ENCODE measurements at regions not wholly inside any gene's neighbourhood (a gene's known extent, or its start where the extent isn't known, plus 50 kb on each side); places are given as distances from the start of the nearest gene placed in this dataset.

DNA sequence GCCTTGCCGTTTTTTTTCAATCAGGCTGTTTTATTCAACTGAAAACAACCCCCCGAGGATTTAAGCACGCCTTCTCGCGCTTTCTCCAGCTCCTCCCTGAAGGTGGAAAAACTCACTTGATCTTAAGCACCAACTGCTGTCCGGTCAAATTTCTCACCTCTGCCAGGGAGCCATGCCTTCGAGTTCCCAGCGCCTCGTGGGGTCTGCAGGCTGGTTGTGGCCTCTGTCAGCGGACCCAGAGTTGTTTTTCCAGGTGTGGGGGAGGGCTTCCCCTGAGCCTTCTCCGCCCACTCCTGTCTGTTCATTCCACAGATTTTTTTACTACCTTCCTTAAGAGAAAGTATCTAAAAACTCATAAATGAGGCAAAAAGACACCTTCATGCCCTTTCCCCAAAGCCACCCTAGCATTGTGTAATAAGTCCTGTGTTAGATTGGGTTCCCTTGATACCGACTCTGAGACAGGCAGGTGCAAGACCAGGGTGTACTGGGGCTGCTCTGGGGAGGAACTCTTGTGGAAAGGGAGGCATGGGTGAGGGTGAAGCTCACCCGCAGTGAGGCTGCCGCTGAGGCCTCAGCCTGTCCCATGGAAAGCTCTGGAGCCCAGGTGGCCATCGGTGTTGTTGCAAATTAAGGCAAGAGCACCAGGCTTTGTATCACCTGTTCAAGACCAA lies 101.6 kb downstream of the AXIN2 start:
- Histone ChIP-seq H3K9me3 (ENCODE audit: control insufficient read depth in 5 of 5, low read length in 5 of 5) (no peaks in the 10 kb centered on the region), H3K4me3 (ENCODE audit: low read depth in 1 of 5, low read length in 5 of 5) (no peak overlapping the region), H3K36me3 (ENCODE audit: control insufficient read depth in 5 of 5, insufficient read depth in 5 of 5, low read length in 5 of 5) (no peaks in the 10 kb centered on the region), H3K9ac (ENCODE audit: low read length in 5 of 5) (no peak overlapping the region), H3K4me1 (ENCODE audit: control insufficient read depth in 5 of 5, insufficient read depth in 5 of 5, low read length in 5 of 5) (peaks cover 0 to 42% (median 28%) of the 10 kb centered on the region in 5 donors), H3K27me3 (ENCODE audit: control insufficient read depth in 5 of 5, insufficient read depth in 4 of 5, low read length in 5 of 5) (peaks cover 0 to 2% (median 0%) of the 10 kb centered on the region in 5 donors), H3K27ac (ENCODE audit: low read depth, low read length) (no peak overlapping the region)

DNA sequence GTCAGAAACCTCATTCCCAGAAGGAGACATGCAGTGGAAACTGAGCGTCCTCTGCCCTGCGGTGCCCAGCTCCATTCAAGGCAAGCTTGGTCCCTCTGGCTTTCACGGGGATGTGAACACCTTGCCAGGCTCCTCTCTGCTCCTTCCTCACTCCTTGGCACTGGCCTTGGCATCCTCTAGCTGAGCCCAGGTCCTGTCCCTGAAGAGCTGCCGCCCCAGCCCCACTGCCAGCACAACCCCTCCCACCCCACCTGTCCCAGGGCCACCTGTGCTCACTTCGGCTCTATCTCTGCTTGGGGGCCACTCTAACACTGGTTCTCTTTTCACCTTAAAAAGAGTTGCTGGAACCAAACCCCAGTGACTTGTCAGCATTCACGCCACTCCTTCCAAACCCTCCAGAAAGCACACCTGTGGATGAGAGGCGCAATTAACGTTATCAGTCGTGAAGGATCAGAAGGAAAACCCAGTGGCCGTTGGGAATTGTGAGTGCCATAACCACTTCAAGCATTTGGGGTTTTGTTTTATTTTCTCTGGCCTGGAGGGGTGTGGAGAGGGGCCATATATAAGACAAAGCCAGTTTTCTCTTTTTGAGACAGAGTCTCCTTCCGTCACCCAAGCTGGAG lies 103.7 kb downstream of the AXIN2 start:
- H3K9me3 ChIP-seq (ENCODE audit: control insufficient read depth in 5 of 5, low read length in 5 of 5) = no peaks in the 10 kb centered on the region
- H3K27ac ChIP-seq (ENCODE audit: low read depth, low read length) = no peak overlapping the region
- no peak overlapping the region for H3K9ac ChIP-seq (ENCODE audit: low read length in 5 of 5)
- H3K27me3 ChIP-seq (ENCODE audit: control insufficient read depth in 5 of 5, insufficient read depth in 4 of 5, low read length in 5 of 5) = peaks cover 0 to 2% (median 0%) of the 10 kb centered on the region in 5 donors
- H3K4me1 ChIP-seq (ENCODE audit: control insufficient read depth in 5 of 5, insufficient read depth in 5 of 5, low read length in 5 of 5) = peaks cover 0 to 34% (median 21%) of the 10 kb centered on the region in 5 donors
- H3K36me3 ChIP-seq (ENCODE audit: control insufficient read depth in 5 of 5, insufficient read depth in 5 of 5, low read length in 5 of 5) = no peaks in the 10 kb centered on the region
- H3K4me3 ChIP-seq (ENCODE audit: low read depth in 1 of 5, low read length in 5 of 5) = no peak overlapping the region

- peak overlapping the region; percentile 65 for H3K27ac ChIP-seq (ENCODE audit: low read depth, low read length)
- H3K36me3 ChIP-seq (ENCODE audit: control insufficient read depth in 5 of 5, insufficient read depth in 5 of 5, low read length in 5 of 5) = no peaks in the 10 kb centered on the region
- no peak overlapping the region for H3K4me3 ChIP-seq (ENCODE audit: low read depth in 1 of 5, low read length in 5 of 5)
- peaks cover 0 to 2% (median 0%) of the 10 kb centered on the region in 5 donors for H3K27me3 ChIP-seq (ENCODE audit: control insufficient read depth in 5 of 5, insufficient read depth in 4 of 5, low read length in 5 of 5)
- H3K9ac ChIP-seq (ENCODE audit: low read length in 5 of 5) = no peak overlapping the region
- H3K9me3 ChIP-seq (ENCODE audit: control insufficient read depth in 5 of 5, low read length in 5 of 5) = no peaks in the 10 kb centered on the region
- peaks cover 0 to 34% (median 21%) of the 10 kb centered on the region in 5 donors for H3K4me1 ChIP-seq (ENCODE audit: control insufficient read depth in 5 of 5, insufficient read depth in 5 of 5, low read length in 5 of 5)
Measured at GRCh38 chr17:65457183-65457582, 104.3 kb downstream of the AXIN2 start.

GRCh38 chr17:65456368-65457151 lies 104.9 kb downstream of the AXIN2 start:
- Histone ChIP-seq H3K9me3 (ENCODE audit: control insufficient read depth in 5 of 5, low read length in 5 of 5) (no peaks in the 10 kb centered on the region), H3K9ac (ENCODE audit: low read length in 5 of 5) (no peak overlapping the region), H3K4me3 (ENCODE audit: low read depth in 1 of 5, low read length in 5 of 5) (no peak overlapping the region), H3K36me3 (ENCODE audit: control insufficient read depth in 5 of 5, insufficient read depth in 5 of 5, low read length in 5 of 5) (no peaks in the 10 kb centered on the region), H3K4me1 (ENCODE audit: control insufficient read depth in 5 of 5, insufficient read depth in 5 of 5, low read length in 5 of 5) (peaks cover 0 to 33% (median 21%) of the 10 kb centered on the region in 5 donors), H3K27me3 (ENCODE audit: control insufficient read depth in 5 of 5, insufficient read depth in 4 of 5, low read length in 5 of 5) (peaks cover 0 to 2% (median 0%) of the 10 kb centered on the region in 5 donors), H3K27ac (ENCODE audit: low read depth, low read length) (peak overlapping the region; percentile 65)

DNA sequence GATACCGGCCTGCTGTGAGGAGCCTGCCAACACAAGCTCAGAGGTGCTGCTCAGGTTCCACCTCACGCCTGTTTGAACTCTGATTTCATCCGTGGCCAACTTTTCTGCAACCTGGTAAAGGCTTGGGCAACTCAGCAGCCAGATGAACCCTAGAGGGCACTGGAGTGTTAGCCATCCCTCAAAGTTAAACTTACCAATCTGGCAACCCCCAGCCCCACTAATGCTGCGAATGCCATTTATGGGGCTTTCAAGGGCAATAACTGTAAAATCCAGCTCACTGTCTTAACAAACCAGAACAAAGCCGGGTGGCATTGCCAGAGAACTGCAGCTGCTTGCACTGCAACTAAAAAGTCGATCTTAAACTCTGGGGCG lies 105.5 kb downstream of the AXIN2 start:
- Histone ChIP-seq H3K36me3 (ENCODE audit: control insufficient read depth in 5 of 5, insufficient read depth in 5 of 5, low read length in 5 of 5) (no peaks in the 10 kb centered on the region), H3K27ac (ENCODE audit: low read depth, low read length) (peak overlapping the region; percentile 65), H3K4me1 (ENCODE audit: control insufficient read depth in 5 of 5, insufficient read depth in 5 of 5, low read length in 5 of 5) (peaks cover 0 to 27% (median 21%) of the 10 kb centered on the region in 5 donors), H3K27me3 (ENCODE audit: control insufficient read depth in 5 of 5, insufficient read depth in 4 of 5, low read length in 5 of 5) (peaks cover 0 to 2% (median 0%) of the 10 kb centered on the region in 5 donors), H3K9me3 (ENCODE audit: control insufficient read depth in 5 of 5, low read length in 5 of 5) (no peaks in the 10 kb centered on the region), H3K4me3 (ENCODE audit: low read depth in 1 of 5, low read length in 5 of 5) (peak overlapping the region in 1 of 5 donors; percentile 18), H3K9ac (ENCODE audit: low read length in 5 of 5) (peak overlapping the region in 1 of 5 donors; percentile 6)

- H3K9me3 ChIP-seq (ENCODE audit: control insufficient read depth in 5 of 5, low read length in 5 of 5) = no peaks in the 10 kb centered on the region
- peak overlapping the region; percentile 65 for H3K27ac ChIP-seq (ENCODE audit: low read depth, low read length)
Measured at GRCh38 chr17:65455154-65455971, 106.1 kb downstream of the AXIN2 start.

DNA sequence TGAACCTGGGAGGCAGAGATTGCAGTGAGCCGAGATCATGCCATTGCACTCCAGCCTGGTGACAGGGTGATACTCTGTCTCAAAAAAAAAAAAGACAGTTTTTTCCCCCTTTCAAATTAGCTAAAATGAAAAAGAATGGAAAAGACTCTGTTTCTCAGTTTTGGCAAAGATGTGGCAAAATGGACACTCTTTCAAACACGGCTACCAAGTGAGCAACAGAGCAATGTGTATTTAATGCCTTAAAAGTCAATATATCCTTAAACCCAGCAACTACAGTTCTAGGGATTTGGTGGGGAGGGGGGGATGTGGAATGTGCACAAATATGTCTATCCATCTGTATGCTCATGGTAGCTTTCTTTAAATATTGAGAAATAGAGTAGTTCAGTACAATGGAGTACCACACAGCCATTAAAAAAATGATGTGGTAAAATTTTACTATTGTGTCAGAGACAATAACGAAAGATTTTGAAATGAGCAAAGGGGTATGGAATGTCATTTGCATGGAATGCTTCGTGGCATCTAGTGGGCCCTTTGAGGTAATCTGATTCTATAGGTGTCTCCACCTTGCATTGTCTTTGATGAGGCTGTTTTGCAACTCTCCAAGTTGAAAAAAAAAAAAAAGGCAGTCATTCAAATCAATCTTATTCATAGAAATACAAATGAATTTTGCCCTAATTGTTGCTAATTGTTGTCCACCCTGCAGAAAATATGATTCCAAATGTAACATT lies 108.1 kb downstream of the AXIN2 start:
- no peaks in the 10 kb centered on the region for H3K27me3 ChIP-seq (ENCODE audit: control insufficient read depth in 5 of 5, insufficient read depth in 4 of 5, low read length in 5 of 5)
- no peak overlapping the region for H3K27ac ChIP-seq (ENCODE audit: low read depth, low read length)
- no peak overlapping the region for H3K9ac ChIP-seq (ENCODE audit: low read length in 5 of 5)
- H3K4me1 ChIP-seq (ENCODE audit: control insufficient read depth in 5 of 5, insufficient read depth in 5 of 5, low read length in 5 of 5) = peaks cover 0 to 22% (median 16%) of the 10 kb centered on the region in 5 donors
- peaks cover 0 to 4% (median 0%) of the 10 kb centered on the region in 5 donors for H3K9me3 ChIP-seq (ENCODE audit: control insufficient read depth in 5 of 5, low read length in 5 of 5)
- no peaks in the 10 kb centered on the region for H3K36me3 ChIP-seq (ENCODE audit: control insufficient read depth in 5 of 5, insufficient read depth in 5 of 5, low read length in 5 of 5)
- no peak overlapping the region for H3K4me3 ChIP-seq (ENCODE audit: low read depth in 1 of 5, low read length in 5 of 5)

More at GRCh38 chr17:65455154-65455971, 106.1 kb downstream of the AXIN2 start:
- Histone ChIP-seq H3K27me3 (ENCODE audit: control insufficient read depth in 5 of 5, insufficient read depth in 4 of 5, low read length in 5 of 5) (peaks cover 0 to 2% (median 0%) of the 10 kb centered on the region in 5 donors), H3K4me3 (ENCODE audit: low read depth in 1 of 5, low read length in 5 of 5) (no peak overlapping the region), H3K36me3 (ENCODE audit: control insufficient read depth in 5 of 5, insufficient read depth in 5 of 5, low read length in 5 of 5) (no peaks in the 10 kb centered on the region), H3K9ac (ENCODE audit: low read length in 5 of 5) (peak overlapping the region in 1 of 5 donors; percentile 6), H3K4me1 (ENCODE audit: control insufficient read depth in 5 of 5, insufficient read depth in 5 of 5, low read length in 5 of 5) (peaks cover 0 to 24% (median 21%) of the 10 kb centered on the region in 5 donors)

GRCh38 chr17:65449495-65449894 lies 112.0 kb downstream of the AXIN2 start:
- H3K27me3 ChIP-seq (ENCODE audit: control insufficient read depth in 5 of 5, insufficient read depth in 4 of 5, low read length in 5 of 5) = peaks cover 0 to 5% (median 0%) of the 10 kb centered on the region in 5 donors
- no peaks in the 10 kb centered on the region for H3K36me3 ChIP-seq (ENCODE audit: control insufficient read depth in 5 of 5, insufficient read depth in 5 of 5, low read length in 5 of 5)

DNA sequence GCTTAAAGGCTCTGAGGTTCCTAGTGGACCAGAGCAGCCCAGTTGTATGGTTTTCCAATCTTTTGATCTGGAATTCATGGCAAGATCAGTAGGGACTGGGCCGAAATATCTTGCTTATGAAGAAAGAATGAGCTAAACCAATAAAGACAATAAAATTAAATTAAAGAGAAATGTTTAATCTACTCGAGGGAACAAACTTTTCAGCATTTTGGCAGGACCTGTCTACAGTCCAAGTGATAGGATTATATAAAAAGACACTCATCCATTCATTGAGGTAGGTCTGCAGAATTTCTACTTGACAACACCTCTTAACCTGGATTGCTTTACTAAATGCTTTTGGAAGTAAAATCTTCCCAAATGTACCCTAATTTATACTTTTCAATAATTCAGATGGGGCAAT lies 113.6 kb downstream of the AXIN2 start:
- H3K27me3 ChIP-seq (ENCODE audit: control insufficient read depth in 5 of 5, insufficient read depth in 4 of 5, low read length in 5 of 5) = peaks cover 0 to 8% (median 0%) of the 10 kb centered on the region in 5 donors

More at GRCh38 chr17:65449495-65449894, 112.0 kb downstream of the AXIN2 start:
- Histone ChIP-seq H3K4me3 (ENCODE audit: low read depth in 1 of 5, low read length in 5 of 5) (no peak overlapping the region), H3K27ac (ENCODE audit: low read depth, low read length) (no peak overlapping the region), H3K9me3 (ENCODE audit: control insufficient read depth in 5 of 5, low read length in 5 of 5) (peaks cover 0 to 4% (median 0%) of the 10 kb centered on the region in 5 donors), H3K9ac (ENCODE audit: low read length in 5 of 5) (no peak overlapping the region), H3K4me1 (ENCODE audit: control insufficient read depth in 5 of 5, insufficient read depth in 5 of 5, low read length in 5 of 5) (peaks cover 3 to 19% (median 17%) of the 10 kb centered on the region in 5 donors)

More for the DNA sequence above, 113.6 kb downstream of the AXIN2 start:
- Histone ChIP-seq H3K9ac (ENCODE audit: low read length in 5 of 5) (no peak overlapping the region), H3K36me3 (ENCODE audit: control insufficient read depth in 5 of 5, insufficient read depth in 5 of 5, low read length in 5 of 5) (no peaks in the 10 kb centered on the region), H3K27ac (ENCODE audit: low read depth, low read length) (no peak overlapping the region), H3K9me3 (ENCODE audit: control insufficient read depth in 5 of 5, low read length in 5 of 5) (peaks cover 0 to 4% (median 0%) of the 10 kb centered on the region in 5 donors), H3K4me1 (ENCODE audit: control insufficient read depth in 5 of 5, insufficient read depth in 5 of 5, low read length in 5 of 5) (peaks cover 3 to 19% (median 17%) of the 10 kb centered on the region in 5 donors), H3K4me3 (ENCODE audit: low read depth in 1 of 5, low read length in 5 of 5) (no peak overlapping the region)
